ENCODE measurements at regions not wholly inside any gene's neighbourhood (a gene's known extent, or its start where the extent isn't known, plus 50 kb on each side); places are given as distances from the start of the nearest gene placed in this dataset.

GRCh38 chr7:156236181-156236889, 404.2 kb upstream of the RNF32 start:
- no peak overlapping the region for H3K4me3 ChIP-seq
- no peaks in the 10 kb centered on the region for H3K4me1 ChIP-seq (replicated peaks)
- no peaks in the 10 kb centered on the region for H3K27me3 ChIP-seq (replicated peaks; ENCODE audit: insufficient read depth)
- no peak overlapping the region for H3K27ac ChIP-seq
- H3K9me3 ChIP-seq = no peaks in the 10 kb centered on the region
- intact Hi-C loops (cut with DNase I) = no loop called here
- no peak for DNase-seq (ENCODE audit: low spot score)
- TF ChIP-seq POLR2A (IDR thresholded peaks at IDR 0.05) = no peak
- no peak for TF ChIP-seq CTCF (IDR thresholded peaks at IDR 0.05)
- no peak for TF ChIP-seq POLR2AphosphoS5 (IDR thresholded peaks at IDR 0.05)
- H3K36me3 ChIP-seq = no peaks in the 10 kb centered on the region
- 88% methylated on average over 23 of the region's 23 CpGs for WGBS

GRCh38 chr7:156234666-156235494, 405.7 kb upstream of the RNF32 start:
- H3K4me1 ChIP-seq (replicated peaks) = no peaks in the 10 kb centered on the region
- no peak overlapping the region for H3K4me3 ChIP-seq
- H3K36me3 ChIP-seq = no peaks in the 10 kb centered on the region
- no peak for TF ChIP-seq POLR2A (IDR thresholded peaks at IDR 0.05)
- TF ChIP-seq POLR2AphosphoS5 (IDR thresholded peaks at IDR 0.05) = no peak
- TF ChIP-seq CTCF (IDR thresholded peaks at IDR 0.05) = no peak
- no peaks in the 10 kb centered on the region for H3K27me3 ChIP-seq (replicated peaks; ENCODE audit: insufficient read depth)
- no peaks in the 10 kb centered on the region for H3K9me3 ChIP-seq
- no peak overlapping the region for H3K27ac ChIP-seq
- intact Hi-C loops (cut with DNase I) = no loop called here
- WGBS = 85% methylated on average over 10 of the region's 10 CpGs
- DNase-seq (ENCODE audit: low spot score) = no peak

GRCh38 chr7:156234192-156234591, 406.4 kb upstream of the RNF32 start:
- intact Hi-C loops (cut with DNase I) = no loop called here
- WGBS = 98% methylated on average over 5 of the region's 5 CpGs
- H3K27me3 ChIP-seq (replicated peaks; ENCODE audit: insufficient read depth) = no peaks in the 10 kb centered on the region
- H3K4me3 ChIP-seq = no peak overlapping the region
- no peaks in the 10 kb centered on the region for H3K9me3 ChIP-seq
- H3K27ac ChIP-seq = no peak overlapping the region
- DNase-seq (ENCODE audit: low spot score) = no peak
- H3K36me3 ChIP-seq = no peaks in the 10 kb centered on the region
- H3K4me1 ChIP-seq (replicated peaks) = no peaks in the 10 kb centered on the region
- no peak for TF ChIP-seq CTCF (IDR thresholded peaks at IDR 0.05)
- TF ChIP-seq POLR2A (IDR thresholded peaks at IDR 0.05) = no peak
- no peak for TF ChIP-seq POLR2AphosphoS5 (IDR thresholded peaks at IDR 0.05)

- no peak overlapping the region for H3K4me3 ChIP-seq
- H3K36me3 ChIP-seq = no peaks in the 10 kb centered on the region
- no peaks in the 10 kb centered on the region for H3K4me1 ChIP-seq (replicated peaks)
- no peaks in the 10 kb centered on the region for H3K27me3 ChIP-seq (replicated peaks; ENCODE audit: insufficient read depth)
- no peak for DNase-seq (ENCODE audit: low spot score)
- intact Hi-C loops (cut with DNase I) = no loop called here
- WGBS = 92% methylated on average over 37 of the region's 37 CpGs
- H3K9me3 ChIP-seq = no peaks in the 10 kb centered on the region
- no peak overlapping the region for H3K27ac ChIP-seq
- no peak for TF ChIP-seq POLR2A (IDR thresholded peaks at IDR 0.05)
- no peak for TF ChIP-seq CTCF (IDR thresholded peaks at IDR 0.05)
- TF ChIP-seq POLR2AphosphoS5 (IDR thresholded peaks at IDR 0.05) = no peak
Observed at GRCh38 chr7:156232931-156233705, 407.5 kb upstream of the RNF32 start.
